ENCODE measurements at regions not wholly inside any gene's neighbourhood (a gene's known extent, or its start where the extent isn't known, plus 50 kb on each side); places are given as distances from the start of the nearest gene placed in this dataset.

DNA sequence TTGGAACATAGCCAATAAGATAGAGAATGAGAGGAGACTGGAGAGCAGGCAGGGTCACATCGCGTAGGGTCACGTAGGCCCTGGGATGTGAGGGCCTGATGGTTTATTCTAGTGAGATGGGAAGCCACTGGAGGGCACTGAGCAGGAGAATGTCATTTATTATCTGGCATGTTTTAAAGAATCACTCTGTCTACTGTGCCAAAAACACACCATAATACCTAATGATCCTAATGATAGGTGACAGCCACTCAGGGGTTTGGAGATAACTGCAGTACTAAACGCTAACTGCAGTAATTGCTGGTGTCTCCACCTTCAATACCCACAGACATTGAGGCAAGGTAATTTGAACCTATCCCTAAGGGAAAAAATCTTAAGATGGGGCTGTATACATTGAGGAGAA, 185.4 kb downstream of the TTLL7 start:
- DNase-seq = no peak

DNA sequence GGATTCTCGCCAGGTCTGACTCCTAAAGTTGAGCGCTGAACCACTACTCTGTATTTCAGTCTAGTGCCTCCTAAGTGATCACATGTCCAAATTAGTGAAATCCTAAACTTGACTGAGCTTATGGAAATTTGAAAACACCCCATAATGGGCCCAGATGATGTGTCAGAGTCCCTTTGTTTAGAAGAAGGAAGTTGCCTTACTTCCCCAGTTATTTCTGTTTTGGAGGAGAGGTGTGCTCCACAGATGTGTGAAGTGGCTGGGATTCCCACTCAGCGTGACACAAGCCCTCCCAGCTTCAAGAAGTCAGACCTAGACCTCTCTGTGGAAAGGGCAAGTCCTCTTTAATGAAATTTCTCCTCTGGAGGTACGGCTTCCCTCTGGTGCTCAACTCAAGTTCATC, 188.8 kb downstream of the TTLL7 start:
- DNase-seq = no peak

DNA sequence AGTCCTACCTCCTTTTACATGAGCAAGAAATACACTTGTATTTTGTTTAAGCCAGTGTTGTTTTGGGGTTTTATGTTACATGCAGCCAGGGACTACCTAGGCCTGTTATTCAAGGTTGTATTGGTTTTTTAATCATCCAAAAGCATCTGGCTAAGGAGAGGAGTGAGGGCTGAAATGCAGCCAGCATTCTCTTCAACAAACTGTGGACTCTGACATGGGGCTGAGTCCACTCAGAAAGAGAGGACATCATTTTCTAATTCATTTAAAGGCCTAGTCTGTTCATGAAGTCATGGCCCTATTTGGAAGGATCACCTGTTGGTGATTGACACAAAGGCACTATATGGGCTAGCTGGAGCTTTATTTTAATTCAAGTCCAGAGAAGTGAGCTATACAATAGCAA, 190.4 kb downstream of the TTLL7 start:
- DNase-seq = no peak

DNA sequence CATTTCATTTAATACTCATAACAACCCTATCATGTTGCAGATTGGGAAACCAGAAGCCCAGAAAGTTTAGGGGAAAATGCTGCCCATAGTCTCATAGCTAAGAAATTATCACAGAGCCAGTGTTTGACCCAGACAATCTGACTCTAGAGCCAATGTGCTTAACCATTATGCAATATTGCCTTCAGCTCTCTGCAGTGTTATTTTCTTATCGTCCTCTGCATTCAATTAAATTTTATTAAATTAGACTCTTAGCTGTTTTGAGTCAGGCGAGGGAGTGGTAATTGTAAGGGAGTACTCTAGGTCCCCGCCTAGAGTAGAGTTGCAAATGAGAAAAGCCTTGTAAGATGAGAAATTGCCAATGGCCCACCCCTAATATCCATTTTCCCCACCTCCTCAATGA, 191.1 kb downstream of the TTLL7 start:
- DNase-seq = no peak

DNA sequence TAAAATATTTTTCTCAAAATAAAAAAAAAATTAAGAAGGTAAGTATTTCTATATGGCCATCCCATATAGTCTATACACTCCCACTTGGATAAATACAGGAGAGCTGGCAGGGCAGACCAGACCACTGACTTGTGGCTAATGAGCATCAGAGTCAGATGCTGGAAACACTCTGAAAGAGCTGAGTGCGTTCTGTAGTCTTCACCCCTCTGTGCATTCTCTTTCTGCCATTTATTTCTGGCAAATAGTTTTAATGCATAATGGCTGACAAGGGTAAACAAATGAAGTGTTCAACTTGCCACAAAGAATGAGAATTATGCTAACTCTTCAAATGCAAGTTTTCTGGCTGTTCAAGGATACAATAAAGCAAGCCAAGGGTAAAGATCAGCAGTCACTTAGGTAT, 191.7 kb downstream of the TTLL7 start:
- DNase-seq = no peak

DNA sequence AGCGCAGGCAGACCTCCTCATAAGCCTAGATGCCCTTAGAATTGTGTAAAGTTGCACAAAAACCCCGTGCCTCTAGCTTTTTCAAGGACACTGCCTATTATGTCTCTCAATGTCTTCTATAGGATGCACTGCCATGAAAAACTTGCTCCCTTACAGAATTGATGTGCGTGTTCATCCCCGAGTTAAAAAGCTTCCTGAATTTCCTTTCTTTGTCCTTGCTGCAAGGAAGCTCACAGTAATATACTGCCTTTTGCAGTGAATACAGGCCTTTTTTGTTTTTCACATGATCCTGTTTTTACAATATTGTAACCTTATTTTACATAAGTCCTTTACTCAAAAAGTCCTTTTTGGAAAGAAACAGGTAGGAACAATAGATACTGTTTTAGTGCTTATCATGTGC, 193.0 kb downstream of the TTLL7 start:
- DNase-seq = no peak

DNA sequence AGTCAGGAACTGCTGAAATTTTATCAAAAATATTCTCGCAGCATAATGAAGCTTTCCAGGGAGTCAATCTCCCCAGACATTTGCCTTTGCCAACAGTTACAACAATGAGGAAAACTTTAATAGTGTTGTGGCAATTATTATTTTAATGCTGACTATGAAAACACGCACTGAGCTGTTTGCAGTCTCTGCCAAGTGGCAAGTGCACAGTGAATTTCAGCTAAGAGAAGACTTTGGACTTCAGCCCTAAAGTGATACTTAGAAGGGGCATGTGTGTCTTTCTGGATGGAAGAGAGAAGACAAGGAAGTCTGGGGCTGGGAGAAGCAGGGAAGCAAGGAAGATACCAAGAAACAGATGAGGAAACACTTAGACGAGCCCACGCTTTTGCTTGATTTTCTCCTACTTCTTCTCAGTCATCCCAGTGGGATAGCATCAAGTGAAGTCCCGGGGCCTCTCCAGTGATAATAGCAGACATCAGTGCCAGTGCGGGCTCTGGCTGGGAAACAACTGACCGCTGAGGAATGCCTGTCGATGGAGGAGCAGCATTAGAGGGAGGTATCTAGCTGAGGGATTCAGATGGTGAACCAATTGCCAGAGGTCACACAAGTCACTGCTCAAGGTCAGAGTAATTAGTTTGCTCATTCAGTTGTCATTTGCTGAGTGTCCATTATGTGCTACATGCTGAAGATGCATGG, 196.3 kb downstream of the TTLL7 start:
- no peak for DNase-seq

DNA sequence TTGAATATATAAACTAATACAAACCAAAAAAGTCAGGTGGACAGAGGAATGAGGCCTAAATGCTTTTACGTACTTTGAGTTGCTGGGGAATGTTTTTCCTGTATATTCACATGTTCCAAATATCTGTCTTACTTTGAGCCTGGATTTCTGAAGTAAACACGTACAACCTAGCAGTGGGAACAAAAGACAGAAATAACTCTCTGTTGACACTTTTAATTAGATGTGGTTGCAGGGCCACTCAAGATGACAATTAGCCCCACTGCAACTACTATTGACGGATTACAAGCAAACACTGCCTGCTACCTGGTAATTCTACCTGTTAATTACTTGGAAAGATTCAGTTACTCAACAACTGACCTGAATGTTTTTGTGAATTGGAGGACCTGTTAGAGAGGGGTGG, 196.9 kb downstream of the TTLL7 start:
- DNase-seq = no peak

DNA sequence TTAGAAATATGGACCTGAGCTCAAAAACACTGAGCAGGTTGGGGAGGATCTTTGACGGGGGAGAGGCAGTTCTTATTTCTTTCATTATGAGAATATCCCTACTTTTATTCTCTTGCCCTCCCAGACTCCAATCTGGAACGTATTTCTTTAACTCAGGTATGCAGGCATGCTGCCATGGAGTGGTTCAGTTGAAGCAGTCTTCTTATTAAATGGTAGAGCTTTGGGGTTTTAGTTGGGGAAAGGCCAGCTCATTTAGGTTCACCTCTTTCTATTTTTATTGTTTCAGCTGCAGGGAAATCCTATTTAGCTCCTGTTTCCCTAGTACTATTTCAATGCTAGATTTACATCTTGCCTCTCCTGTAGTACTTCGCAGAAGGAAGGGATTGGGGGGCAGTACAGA, 198.9 kb downstream of the TTLL7 start:
- no peak for DNase-seq

DNA sequence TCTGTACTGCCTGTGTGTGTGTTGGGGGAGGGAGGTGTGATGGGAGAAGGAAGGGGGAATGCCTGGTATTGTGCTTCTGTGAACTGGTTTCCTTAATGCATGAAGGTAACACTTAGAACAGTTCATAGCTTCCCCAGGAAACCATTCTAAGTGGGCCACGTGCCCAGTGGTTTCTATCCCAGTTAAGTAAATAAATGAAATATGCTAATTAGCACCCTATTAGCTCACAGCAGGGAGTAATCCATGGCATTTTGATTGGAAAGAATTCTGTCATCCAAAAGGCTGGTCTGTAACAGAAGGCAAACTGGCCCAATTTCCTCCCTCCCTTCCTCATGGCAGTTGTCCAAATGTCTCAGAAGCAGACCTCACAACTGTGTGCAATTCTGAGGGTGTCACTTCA, 199.3 kb downstream of the TTLL7 start:
- DNase-seq = peak; percentile 6

DNA sequence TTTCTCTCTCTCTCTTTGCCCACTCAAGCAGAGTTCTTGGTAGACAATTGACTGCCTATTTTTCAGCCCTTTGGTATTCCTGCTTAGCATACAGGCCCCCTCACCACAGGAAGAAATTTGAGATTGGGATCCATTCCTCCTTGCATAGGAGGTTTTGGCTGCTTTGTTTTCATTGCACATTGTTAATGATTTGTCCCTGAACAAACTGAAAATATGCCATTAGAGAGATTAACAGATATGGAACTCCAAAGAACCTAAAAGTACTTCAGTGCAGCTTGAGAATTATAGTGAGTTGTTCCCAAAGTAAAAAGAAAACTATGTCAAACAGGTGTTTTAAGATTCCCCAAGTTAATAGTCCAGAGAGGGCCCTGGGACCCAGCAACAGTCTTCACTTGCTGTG, 200.0 kb downstream of the TTLL7 start:
- DNase-seq = no peak

DNA sequence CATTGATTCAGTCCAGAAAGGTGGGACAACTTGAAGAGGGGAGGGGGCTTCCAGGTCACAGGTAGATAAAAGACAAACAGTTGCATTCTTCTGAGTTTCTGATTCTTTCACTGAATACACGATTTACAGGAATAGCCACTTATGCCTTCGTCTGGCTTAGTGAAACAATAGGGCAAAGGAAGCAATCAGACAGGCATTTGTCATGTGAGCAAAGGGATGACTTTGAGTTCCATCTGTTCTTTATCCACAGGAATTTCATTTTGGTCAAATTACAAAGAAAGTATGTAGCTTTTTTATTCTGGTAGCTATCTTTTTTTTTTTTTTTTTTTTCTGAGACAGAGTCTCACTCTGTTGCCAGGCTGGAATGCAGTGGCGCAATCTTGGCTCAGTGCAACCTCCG, 202.5 kb downstream of the TTLL7 start:
- no peak for DNase-seq

DNA sequence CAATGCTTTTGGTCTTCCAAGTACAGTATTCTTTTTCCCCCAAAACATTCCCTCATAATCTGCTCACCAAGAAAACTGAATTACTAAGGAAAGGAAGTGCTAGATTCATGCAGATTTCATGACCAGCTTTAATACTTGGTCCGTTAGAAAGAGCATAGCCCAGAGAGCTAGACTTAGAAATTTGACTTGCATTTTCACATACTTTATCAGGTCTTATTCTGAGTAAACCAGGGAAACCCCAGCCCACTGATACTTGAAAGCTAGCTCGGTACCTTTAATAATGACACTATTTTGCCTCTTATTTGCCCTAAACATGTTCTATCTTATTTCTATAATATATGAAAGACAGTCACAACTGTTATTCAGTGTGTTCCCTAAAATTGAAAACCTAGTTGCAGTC, 204.5 kb downstream of the TTLL7 start:
- DNase-seq = no peak

DNA sequence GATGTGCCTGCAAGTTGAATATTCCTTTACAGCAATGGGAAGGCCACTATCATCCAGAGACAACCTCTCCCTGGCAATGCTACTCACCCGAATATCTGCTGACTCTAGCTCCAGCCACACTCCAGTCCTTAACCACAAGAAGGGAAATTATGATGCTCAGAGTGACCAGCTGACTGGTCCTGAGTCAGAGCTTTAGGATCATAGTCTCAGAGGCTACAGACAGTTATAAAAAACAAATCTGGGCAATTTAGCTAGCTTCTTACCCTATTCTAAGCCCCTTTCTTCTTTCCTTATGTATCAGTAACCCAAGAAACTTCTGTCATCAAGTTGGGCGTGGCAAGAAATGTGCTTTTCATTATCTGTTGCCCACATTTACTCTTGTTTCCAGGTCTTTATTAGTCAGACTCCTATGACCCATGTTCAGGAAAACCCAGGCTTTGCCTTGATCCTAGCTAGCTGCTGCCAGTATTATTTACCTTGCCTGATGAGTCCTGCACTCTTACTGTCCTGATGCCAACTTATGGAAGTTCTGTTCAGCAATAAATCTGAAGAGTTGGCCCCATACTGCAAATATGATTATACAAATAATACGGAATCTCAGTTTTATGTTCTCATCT, 207.0 kb downstream of the TTLL7 start:
- DNase-seq = peak; percentile 3

DNA sequence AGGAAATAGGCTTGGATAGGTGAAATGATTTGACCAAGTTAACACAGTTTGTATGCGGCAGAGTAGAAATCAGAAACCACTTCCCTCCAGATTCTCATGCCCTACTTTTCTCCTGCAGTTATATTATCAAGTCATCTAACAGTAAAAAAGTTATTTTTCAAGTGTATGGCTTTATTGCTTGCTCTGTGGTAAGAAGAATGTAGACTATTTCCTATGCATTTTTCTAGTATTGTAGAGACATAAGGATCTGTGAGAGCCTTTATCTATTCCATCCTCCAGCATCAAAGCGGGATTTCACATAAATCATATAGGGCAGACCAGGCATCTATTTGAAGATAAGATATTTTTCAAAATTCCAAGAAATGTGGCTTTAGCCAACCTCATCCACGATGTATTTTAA, 208.5 kb downstream of the TTLL7 start:
- DNase-seq = no peak

DNA sequence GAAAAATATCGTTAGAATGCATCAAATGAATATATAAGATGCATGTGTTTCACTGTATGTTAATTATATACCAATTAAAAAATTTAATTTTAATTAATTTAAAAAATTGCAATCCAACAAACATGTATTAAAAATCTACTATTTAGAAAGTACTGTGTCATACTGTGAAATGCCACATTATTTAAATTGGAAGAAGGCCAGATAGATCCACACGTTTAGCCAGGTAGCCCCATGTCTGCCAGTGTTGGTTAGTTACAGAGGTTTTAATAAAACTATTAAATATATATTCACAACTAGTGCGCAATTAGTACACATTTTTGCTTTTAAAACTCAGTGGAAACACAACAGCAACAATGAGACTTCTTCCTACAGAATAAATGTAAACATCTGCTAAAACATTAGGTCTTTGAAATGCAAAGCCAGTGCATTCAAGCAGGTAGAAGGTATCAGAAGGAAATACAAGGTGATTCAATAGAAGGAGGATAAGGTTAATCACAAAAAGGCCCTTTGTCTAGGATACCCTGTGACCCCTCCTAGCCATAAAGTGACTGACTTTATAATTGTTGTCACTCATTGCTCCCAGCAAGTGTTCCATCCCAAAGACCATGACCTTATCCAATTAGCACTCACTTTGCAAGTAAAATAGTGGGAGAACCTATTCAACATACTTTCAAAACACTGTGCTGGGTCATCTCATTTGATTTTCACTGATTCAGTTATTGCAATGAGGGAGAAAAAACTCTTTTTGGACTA, 211.5 kb downstream of the TTLL7 start:
- no peak for DNase-seq

DNA sequence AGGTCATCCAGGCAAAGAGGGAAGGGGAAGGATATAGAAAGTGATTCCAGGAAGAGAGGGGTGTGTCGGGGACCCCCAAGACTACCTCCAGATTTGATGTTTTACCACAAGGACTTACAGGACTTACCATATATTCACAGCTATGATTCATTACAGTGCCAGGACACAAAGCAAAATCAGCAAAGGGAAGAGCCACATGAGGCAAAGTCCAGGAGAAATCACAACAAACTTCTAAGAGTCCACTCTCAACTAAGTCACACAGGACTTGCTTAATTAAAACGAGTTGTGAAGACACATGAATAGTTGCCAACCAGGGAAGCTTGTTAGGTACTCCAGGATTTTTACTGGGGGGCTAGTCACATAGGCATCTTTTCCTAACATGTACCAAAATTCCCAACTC, 217.3 kb downstream of the TTLL7 start:
- no peak for DNase-seq

DNA sequence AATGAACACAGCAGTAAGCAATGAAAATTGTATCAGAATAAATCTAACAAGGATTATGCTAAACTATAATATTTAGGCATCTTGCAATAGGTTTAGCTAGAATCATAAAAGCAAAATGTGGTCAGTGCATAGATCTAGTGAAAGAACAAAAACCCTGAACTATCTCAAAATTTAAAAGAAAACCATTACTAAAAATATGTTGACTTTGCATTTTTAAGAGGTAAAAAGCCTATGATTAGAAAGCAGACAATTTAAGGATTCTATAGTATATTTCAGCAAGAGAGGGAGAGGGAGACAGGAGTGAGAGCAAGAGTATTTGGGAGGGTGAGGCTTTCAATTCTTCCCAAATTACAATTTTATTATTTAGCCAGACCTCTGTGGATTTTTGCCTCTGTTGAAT, 219.4 kb downstream of the TTLL7 start:
- no peak for DNase-seq

DNA sequence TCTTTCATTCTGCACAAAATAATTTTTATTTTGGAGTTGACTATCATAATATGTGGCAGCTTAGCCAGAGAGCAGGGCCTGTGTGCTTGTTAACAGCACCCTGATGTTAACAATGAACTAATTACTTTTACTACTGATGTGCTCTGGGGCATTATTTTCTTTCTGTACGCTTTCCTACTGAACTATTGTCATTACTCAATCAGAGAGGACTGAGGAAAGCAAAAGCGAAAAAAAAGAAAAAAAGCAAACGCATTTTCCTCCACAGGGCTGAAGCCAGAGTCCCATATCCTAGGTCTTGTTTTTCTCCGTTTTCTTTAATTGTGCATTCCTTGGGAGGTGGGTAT, 221.2 kb downstream of the TTLL7 start:
- DNase-seq = no peak

DNA sequence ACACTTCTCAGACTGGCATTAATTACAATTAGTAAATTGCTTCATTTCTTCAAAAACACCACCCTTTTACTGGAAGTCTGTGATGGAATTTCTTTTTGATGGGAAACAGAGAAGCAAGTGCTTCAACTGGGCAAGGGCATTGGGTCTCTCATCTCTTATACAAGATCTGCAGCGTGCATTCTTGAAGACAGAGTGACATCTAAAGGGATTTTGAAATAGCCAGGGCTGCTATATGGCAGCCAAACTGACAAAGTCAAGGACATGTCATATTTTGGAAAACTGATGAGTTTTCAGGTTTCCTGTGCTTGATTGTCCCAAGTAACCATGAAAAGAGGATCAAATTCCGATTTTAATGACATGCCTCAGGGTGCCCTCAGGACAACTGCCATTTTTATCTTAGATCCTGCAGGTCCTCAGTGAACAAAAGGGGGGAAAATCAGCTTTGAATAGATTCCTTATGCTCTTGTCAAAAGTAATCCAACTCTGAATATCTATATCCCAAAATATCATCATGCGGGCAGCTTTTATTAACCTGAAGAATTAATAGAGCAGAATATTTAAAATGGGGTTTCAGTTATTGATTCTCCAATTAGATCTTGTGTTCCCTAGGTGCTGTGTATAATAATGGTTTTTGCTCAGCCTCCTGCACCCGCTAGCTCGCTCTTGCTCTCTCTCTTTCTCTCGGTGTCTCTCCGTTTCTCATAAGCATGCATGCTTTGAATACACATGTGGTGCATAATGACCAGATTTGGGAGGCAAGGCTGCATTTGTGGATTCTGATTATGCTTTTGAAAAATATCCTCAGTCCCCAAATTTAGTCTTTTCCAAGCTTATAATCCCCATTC, 221.8 kb downstream of the TTLL7 start:
- DNase-seq = no peak

DNA sequence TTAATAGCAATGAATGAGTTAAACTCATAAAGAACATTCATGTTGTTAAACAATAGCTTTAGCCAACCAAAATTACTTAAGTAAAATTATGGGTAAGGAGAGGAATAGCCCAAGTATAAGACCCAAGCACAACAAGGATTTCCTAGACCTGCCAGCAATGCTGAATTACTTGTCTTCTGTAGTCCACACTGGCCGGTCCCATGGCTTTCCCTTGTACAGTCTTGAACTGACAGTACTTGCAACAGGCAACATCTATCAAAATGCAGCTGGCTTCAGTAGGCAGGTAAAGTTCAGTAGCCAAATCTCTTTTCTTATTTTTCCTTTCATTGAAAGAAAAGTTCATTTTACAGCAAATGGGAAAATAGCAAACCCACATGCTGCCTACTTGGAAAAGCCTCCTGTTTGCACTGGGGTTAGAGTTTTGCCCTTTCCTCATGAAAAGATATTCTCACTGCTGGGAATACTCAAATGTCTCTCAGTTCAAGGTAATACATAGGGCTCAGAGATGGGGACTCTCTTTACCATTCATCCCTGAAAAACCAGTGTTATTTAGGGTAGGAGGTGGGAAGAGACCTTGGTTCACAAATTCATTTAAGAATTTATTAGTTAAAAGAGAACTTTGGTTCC, 222.8 kb downstream of the TTLL7 start:
- DNase-seq = no peak

DNA sequence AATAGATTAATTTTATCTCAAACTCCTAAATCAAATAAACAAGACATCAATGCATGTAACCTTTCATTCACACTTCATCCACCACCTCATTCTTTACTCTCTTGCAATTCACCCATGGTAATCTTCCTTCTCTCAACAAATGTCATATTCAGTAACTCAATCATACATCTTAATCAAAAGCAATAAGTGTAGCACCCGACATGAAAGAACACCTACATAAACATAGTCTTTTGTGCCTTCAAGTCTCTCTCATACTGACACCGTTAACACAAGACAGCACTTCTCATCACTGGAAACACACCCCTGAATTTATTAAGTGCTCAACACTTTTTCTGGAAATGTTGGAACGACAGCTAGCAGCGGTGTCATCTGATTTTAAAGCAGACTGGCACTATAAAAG, 225.9 kb downstream of the TTLL7 start:
- no peak for DNase-seq

DNA sequence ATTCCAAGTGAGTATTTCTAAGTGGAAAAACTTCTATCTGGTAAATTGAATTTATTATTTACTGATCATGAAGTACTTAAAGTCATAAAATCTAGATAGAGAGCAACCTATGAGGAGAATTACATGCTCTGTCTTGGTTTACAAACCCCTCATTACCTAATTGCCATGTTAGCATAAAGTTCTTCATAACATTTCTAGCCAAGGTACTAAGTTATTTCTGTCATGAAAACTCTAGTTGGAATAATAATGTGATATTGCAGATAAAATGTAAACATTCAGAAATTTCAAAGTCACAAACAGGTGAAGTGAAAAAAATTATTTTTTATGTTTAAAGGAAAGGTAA, 228.6 kb downstream of the TTLL7 start:
- DNase-seq = no peak
